HuH-7.5 (cell line): ENCODE measurements at regions not wholly inside any gene's neighbourhood (a gene's known extent, or its start where the extent isn't known, plus 50 kb on each side); places are given as distances from the start of the nearest gene placed in this dataset.

Experiments used
- DNase-seq: peaks from one replicate; pipeline ENCODE4 v3.0.0; 2011; ENCODE audit warnings: low spot score

DNA sequence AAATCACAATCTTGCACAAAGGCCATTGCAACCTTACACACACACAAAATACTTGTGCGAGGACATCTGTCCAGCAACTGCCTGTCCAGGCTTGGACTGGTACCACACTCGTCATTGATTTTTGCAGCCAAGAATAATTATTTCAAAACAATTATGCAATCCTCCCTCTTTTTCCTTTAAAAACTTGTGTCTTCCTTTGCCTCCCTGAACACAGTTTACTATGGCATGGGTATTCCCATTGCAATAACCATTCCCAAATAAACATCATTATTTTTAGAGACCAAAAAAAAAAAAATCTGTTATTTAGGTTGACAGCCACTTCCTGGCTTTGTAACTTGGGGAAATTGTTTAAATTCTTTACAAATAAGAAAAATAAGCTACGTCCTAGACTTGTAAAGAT lies 54.0 kb downstream of the C11orf91 start:
- no peak for DNase-seq

DNA sequence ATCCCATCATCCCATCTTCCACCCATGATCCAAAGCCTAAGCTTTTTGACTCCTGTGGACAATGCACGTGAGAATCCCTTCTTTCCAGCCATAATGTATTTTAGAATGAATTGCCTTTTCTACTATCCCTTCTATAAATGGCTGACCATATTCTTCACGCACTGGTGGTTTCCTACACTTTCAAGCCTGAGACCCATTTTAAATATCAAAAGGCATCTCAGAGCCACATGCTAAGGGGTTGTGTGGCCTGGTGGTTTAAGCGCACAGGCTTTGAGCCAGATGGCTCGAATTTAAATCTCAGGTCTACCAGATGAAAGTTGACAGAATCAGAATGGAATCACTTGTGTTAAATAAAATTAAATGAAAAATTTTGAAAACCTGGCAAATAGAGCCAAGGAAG lies 54.5 kb downstream of the C11orf91 start:
- DNase-seq, result no peak

GRCh38 chr11:33645686-33646085 lies 54.9 kb downstream of the C11orf91 start:
- DNase-seq, result no peak

GRCh38 chr11:33643167-33643824 lies 57.3 kb downstream of the C11orf91 start:
- DNase-seq, result no peak

DNA sequence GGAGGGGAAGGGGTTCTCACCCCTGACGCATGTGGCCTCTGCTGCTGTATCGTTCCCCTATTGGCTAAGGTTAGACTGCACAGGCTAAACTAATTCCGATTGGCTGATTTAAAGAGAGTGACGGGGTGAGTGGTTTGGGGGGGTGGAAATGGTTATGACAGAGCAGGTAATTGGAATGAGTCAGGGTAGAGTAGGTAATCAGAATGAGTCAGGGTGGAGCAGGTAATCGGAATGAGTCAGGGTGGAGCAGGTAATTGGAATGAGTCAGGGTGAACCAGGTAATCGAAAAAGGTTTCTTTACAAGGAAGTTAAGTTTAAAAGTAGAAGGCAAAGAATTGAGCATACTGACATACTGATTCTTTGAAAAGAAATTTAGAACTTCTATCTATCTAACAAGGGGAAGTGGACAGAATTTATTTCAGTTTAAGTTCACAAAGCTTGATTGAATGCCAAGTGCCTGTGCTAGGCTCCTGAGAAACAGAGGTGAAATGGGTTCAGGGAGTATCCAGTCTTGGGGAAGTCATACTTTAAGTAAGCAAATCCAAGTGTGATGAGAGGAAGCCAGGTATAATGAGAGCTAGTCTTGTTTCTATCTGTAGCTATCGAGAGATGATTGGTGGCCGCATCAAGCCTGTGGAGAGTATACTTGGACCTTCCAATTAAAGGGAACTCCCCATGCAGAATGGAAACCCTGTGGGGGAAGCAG lies 58.0 kb downstream of the C11orf91 start:
- no peak for DNase-seq

DNA sequence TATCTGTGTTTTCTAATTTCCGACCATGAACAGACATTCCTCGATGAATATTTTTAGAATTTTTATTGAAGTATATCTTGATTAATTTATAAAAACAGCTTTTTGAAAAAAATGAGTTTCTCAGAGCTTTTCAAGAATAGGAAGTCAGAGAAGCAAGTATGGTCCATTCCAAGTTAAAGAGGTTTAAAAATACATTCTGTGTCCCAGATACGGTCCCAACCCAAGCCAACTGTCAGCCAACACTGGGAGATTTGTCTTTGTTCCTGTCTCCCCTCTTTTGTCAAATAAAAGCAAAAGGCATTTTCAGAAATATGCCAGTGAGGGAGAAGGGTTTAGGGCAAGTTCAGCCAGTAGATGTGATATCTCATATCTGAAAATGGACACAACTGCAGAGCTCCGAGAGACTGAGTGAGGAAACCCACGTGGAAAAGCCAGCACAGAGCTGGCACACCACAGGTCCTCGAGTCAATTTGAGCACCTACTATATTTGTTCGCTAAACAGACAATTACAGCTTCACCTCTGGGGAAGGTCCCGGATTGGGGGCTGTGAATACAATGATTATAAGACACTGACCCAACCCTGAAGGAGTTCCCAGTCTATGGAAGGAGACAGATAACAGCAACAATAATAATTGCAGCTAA lies 59.8 kb downstream of the C11orf91 start:
- DNase-seq, result no peak

- DNase-seq, result no peak
Measured at GRCh38 chr11:33638608-33639007, 62.0 kb downstream of the C11orf91 start.

DNA sequence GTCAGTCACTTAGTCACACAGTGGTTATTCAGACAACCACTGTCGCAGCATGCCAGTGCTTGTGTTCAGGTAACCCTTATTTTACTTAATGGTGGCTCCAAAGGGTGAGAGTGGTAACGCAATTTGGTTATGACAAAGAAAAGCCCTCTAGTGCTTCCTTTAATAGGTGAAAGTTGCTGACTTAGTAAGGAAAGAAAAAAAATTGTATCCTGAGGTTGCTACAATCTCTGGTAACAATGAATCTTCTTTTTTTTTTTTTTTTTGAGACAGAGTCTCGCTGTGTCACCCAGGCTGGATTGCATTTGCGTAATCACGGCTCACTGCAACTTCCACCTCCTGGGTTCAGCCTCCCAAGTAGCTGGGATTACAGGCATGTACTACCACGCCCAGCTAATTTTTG lies 64.5 kb downstream of the C11orf91 start:
- DNase-seq, result no peak

- no peak for DNase-seq
Measured at GRCh38 chr11:33635161-33635560, 65.5 kb downstream of the C11orf91 start.

DNA sequence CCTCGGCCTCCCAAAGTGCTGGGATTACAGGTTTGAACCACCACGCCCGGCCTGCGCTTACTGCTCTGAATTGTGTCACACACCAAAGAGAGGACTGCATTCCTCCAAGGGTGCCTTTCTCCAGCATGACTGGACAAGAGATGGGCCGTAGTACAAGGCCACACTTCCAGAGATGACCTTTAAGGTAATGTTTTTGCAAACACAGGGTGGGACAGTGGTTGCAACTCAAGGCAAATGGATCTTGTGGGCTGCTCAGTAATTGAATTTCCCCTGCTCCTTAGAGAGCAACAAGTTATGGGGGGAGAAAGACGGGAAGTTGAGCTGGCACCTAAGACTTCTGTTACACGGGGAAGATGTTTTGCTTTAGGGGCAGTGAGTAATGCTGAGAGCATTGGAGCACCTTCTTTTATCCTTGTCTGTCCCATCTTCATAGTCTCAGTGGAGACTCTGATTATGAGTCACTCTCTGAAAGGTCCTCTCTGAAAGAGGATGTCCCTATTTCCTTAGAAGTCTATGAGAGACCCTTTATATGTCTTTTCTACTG lies 66.3 kb downstream of the C11orf91 start:
- DNase-seq, result no peak

DNA sequence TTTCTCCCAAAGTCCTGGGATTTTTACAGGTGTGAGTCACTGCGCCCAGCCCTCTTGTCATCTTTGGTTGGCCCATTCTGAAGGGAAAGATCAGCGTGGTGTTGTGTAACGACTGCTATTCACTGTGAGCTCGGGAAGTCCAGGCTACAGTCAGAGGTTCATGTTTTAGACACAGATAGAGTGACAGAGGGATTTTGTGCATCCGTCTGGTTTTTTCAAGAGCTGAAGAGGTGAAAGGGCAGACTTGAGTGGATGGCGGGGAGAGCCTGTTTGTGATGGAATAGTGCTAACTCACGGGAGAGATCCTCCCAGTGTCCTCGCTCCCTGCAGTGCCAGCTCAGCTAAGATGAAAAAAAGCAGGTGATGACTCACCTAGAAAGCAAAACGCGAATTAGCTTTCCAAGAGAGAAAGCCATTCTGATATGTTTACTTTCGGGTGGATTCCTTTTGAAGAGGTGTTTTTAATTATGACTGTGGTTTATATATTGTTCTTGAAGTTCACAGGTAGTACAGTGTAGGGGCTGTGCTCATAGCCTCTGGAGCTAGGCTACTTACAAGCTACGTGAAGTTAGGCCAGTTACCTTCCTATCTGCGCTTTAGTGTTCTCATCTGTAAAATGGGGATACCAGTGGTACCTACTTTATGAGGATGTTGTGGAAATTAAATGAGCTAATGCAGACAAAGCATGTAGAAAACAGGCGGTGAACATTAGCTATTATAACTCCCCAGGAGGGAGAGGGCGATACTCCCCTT lies 67.2 kb downstream of the C11orf91 start:
- DNase-seq, result no peak

- DNase-seq, result no peak
Measured at GRCh38 chr11:33631749-33632091, 68.9 kb downstream of the C11orf91 start.

GRCh38 chr11:33630936-33631748 lies 69.5 kb downstream of the C11orf91 start:
- DNase-seq, result no peak

- no peak for DNase-seq
Measured at GRCh38 chr11:33624083-33624482, 76.5 kb downstream of the C11orf91 start.

DNA sequence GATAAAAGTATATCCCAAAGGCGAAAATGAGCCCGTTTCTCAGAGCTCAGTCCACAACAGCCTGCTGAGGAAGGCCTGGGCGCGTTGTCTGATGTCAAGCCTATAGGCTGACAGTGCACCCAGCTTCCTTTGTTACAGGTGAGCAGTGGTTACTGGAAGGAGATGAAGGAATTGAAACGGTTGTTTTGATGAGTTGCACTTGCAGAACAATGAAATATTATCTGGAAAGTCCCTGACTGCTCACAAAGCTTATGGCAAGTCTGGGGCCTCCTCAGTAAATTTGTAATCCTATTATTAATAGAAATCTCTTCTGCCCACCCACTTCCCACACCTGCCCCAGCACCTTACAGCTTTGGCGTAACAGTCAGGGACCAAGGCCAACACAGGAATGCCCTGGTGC lies 77.8 kb downstream of the C11orf91 start:
- DNase-seq, result no peak

DNA sequence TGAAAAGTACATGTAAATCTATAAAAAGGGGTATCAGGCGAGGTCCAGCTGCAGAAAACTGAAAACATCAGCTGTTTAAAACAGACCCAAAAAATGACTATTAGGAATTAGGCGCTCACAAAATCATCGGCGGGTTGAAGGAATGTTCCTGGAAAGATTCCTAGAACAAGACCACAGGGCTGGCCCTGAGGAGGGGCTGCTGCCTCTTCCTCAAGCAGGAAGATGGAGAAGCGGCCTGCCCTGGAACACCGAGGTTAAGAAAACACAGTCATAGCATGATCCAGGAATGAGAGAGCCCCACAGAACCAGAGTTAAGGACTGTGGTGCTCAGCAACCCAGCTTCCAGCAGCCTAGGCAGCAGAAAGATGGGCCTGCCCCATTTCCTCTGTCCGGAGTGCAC lies 78.4 kb downstream of the C11orf91 start:
- no peak for DNase-seq

DNA sequence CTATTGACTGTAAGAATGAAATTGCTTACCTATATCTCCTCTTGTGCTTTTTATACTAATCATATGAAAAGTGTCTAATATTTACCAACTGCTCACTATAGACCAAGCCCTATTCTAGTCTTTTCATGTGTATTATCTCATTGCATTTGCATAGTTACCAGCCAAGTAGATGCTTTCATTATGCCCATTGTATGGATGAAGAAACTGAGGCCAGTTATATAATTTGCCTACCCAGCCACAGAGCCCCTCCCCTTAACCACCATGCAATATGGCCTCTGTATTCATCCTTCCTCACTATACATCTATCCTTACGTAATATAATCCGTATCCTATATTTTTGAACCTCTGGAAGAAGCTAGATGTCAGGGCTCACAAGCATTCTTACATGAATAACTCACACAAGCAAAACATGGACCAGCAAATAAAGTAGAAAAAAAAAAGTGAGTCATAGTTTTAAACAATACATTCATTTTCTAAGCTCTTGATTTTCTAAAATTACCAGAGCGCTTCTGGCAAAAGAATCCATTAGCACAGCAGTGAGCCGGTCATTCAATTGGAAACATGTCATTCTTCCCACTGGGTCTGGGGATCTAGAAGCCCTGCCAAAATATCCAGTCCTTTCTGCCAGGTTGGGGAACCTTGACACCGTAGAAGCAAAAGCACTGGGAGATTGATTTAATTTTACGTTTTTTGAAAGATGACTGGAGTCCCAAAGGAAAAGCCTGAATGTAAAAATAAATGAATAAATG lies 80.0 kb downstream of the C11orf91 start:
- no peak for DNase-seq

DNA sequence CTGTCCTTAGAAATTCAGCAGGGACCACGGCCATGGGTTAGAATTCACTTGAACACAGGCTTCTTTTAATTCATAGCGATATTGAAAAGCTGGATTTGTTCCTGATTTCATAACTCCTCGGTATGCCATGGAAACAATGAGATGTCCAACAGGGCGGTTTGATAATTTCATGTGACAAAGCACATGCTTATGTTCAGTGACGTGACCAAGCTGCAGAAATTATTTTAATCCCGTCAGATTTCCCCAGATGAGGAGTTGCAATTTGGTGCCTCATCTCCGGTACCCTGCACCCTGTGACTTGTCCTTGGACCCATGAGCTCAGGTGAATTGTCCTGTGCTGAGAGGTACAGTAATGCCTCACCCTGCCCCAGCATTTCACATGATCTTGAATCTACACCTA lies 81.7 kb downstream of the C11orf91 start:
- DNase-seq, result no peak

GRCh38 chr11:33618351-33618710 lies 82.3 kb downstream of the C11orf91 start:
- no peak for DNase-seq

GRCh38 chr11:33617672-33618350 lies 82.8 kb downstream of the C11orf91 start:
- no peak for DNase-seq
